Transverse colon (tissue), 4 donors: ENCODE measurements at regions not wholly inside any gene's neighbourhood (a gene's known extent, or its start where the extent isn't known, plus 50 kb on each side); places are given as distances from the start of the nearest gene placed in this dataset.

Experiments used
- DNase-seq: peaks from one replicate; pipeline ENCODE4 v3.0.0-alpha.2; 2019
- H3K27ac ChIP-seq, 4 donors: fragments of 200-600 bp; sonication (generic); 2 replicates each; pipeline ENCODE4 v1.5.1; 2016 to 2018; ENCODE audit warnings: inconsistent platforms in 4 of 4
- H3K27me3 ChIP-seq: fragments of 200-600 bp; sonication (generic); 2 replicates; pipeline ENCODE4 v1.5.1; 2017; ENCODE audit warnings: inconsistent platforms
- H3K36me3 ChIP-seq, 4 donors: fragments of 200-600 bp; sonication (generic); 2 replicates each; pipeline ENCODE4 v1.5.1; 2017 to 2019; ENCODE audit warnings: inconsistent platforms in 4 of 4
- H3K4me1 ChIP-seq, 4 donors: fragments of 200-600 bp; sonication (generic); 2 replicates each; pipeline ENCODE4 v1.5.1; 2017 to 2020; ENCODE audit warnings: inconsistent platforms in 4 of 4
- H3K4me3 ChIP-seq, 4 donors: fragments of 200-600 bp; sonication (generic); 1 replicate in 1 of 4; 2 replicates in 3 of 4; pipeline versions ENCODE4 v1.5.1 to v1.6.1; 2017 to 2019; ENCODE audit warnings: inconsistent platforms in 4 of 4
- H3K9me3 ChIP-seq, 2 donors: fragments of 200-600 bp; sonication (generic); 2 replicates each; pipeline ENCODE4 v1.5.1; 2017 to 2019; ENCODE audit warnings: inconsistent platforms in 2 of 2
- CTCF ChIP-seq, 5 experiments: fragments of 200-600 bp in 3 of 5; fragments of 450-650 bp in 2 of 5; sonication (generic) in 3 of 5; IDR thresholded peaks; 1 replicate in 2 of 5; 2 replicates in 3 of 5; pipeline ENCODE4 v1.5.1; 2016 to 2017; ENCODE audit warnings: antibody characterized with exemption in 5 of 5, inconsistent platforms in 3 of 5, mild to moderate bottlenecking in 2 of 5, moderate library complexity in 1 of 5
- EP300 ChIP-seq: sonication (generic); formaldehyde crosslinking; IDR thresholded peaks from one replicate; pipeline ENCODE4 v1.6.1; 2017; ENCODE audit warnings: antibody characterized with exemption, low read depth
- POLR2A ChIP-seq: fragments of 450-650 bp; IDR thresholded peaks from one replicate; pipeline ENCODE4 v1.6.1; 2016; ENCODE audit warnings: antibody characterized with exemption, mild to moderate bottlenecking, moderate library complexity
- POLR2AphosphoS5 ChIP-seq, 3 donors: sonication (generic); formaldehyde crosslinking; IDR thresholded peaks; one replicate each; pipeline ENCODE4 v1.6.1; 2016; ENCODE audit warnings: antibody characterized with exemption in 3 of 3
- WGBS, 2 donors: methylation state at CpG; one replicate each; pipeline ENCODE4 v1.1.5; 2018; ENCODE audit warnings: low coverage in 1 of 2; 5-methylcytosine and 5-hydroxymethylcytosine counted together
- in situ Hi-C, 4 donors: fragments of 200-750 bp; cut with MboI; loops; one replicate each; pipeline versions ENCODE4 v1.15.0 to v1.15.1; 2017; ENCODE audit warnings: low sequenced_read_pairs in 3 of 4, low pct_ligation_motif_present in 1 of 4, low pct_unique_long_range_greater_than_20kb in 1 of 4
- intact Hi-C: fragments of 100-400 bp; cut with DNase I; formaldehyde crosslinking; loops from one replicate; pipeline ENCODE4 v1.15.1; 2023; ENCODE audit warnings: low total_unique reads

- no peak overlapping the region for H3K4me3 ChIP-seq
- H3K27me3 ChIP-seq, result no peaks in the 10 kb centered on the region
- WGBS, 2 donors, result 88 to 91% methylated on average over 4 of the region's 4 CpGs
- in situ Hi-C loops, result no loop called here
- H3K27ac ChIP-seq, result no peak overlapping the region
- H3K36me3 ChIP-seq, result no peaks in the 10 kb centered on the region
- H3K4me1 ChIP-seq, result peaks cover 2 to 13% (median 4%) of the 10 kb centered on the region in 4 donors
- DNase-seq, result no peak
- intact Hi-C loops, result no loop called here
- no peaks in the 10 kb centered on the region for H3K9me3 ChIP-seq
- TF ChIP-seq CTCF (IDR thresholded peaks at IDR 0.05) (no peak), POLR2AphosphoS5 (IDR thresholded peaks at IDR 0.05) (no peak), POLR2A (no peak), EP300 (no peak)
Observed at GRCh38 chr10:78748235-78748533, 320.6 kb upstream of the ZMIZ1 start.

GRCh38 chr10:78749200-78749599 lies 319.6 kb upstream of the ZMIZ1 start:
- Histone ChIP-seq H3K27me3 (peaks cover 3% of the 10 kb centered on the region), H3K9me3 (no peaks in the 10 kb centered on the region), H3K36me3 (no peaks in the 10 kb centered on the region), H3K27ac (no peak overlapping the region), H3K4me1 (peaks cover 0 to 10% (median 2%) of the 10 kb centered on the region in 4 donors), H3K4me3 (no peak overlapping the region)
- in situ Hi-C loops, result no loop called here
- 89% methylated on average over 1 of the region's 1 CpG; no CpG with 5 or more reads in 1 of the 2 donors for WGBS, 2 donors
- TF ChIP-seq EP300 (no peak), CTCF (IDR thresholded peaks at IDR 0.05) (no peak), POLR2A (no peak), POLR2AphosphoS5 (IDR thresholded peaks at IDR 0.05) (no peak)
- DNase-seq, result no peak
- intact Hi-C loops, result no loop called here

GRCh38 chr10:78749898-78750297 lies 318.9 kb upstream of the ZMIZ1 start:
- no peaks in the 10 kb centered on the region for H3K36me3 ChIP-seq
- intact Hi-C loops (no loop called here), in situ Hi-C loops (no loop called here)
- H3K27me3 ChIP-seq, result peaks cover 3% of the 10 kb centered on the region
- peaks cover 0 to 3% (median under 1%) of the 10 kb centered on the region in 4 donors for H3K4me1 ChIP-seq
- H3K4me3 ChIP-seq, result no peak overlapping the region
- H3K27ac ChIP-seq, result no peak overlapping the region
- DNase-seq, result no peak
- no peaks in the 10 kb centered on the region for H3K9me3 ChIP-seq
- TF ChIP-seq CTCF (IDR thresholded peaks at IDR 0.05) (no peak), POLR2A (no peak), POLR2AphosphoS5 (IDR thresholded peaks at IDR 0.05) (no peak), EP300 (no peak)
- WGBS, 2 donors, result 60 to 81% methylated on average over 1 of the region's 1 CpG

- TF ChIP-seq CTCF (IDR thresholded peaks at IDR 0.05), result no peak
- no peak for TF ChIP-seq POLR2AphosphoS5 (IDR thresholded peaks at IDR 0.05)
- no peak for TF ChIP-seq EP300
- TF ChIP-seq POLR2A, result no peak
Observed at GRCh38 chr10:78750418-78750817, 318.3 kb upstream of the ZMIZ1 start.

More at GRCh38 chr10:78750418-78750817, 318.3 kb upstream of the ZMIZ1 start:
- no peak for DNase-seq
- Histone ChIP-seq H3K27me3 (peaks cover 3% of the 10 kb centered on the region), H3K4me1 (no peaks in the 10 kb centered on the region), H3K36me3 (no peaks in the 10 kb centered on the region), H3K4me3 (no peak overlapping the region), H3K27ac (no peak overlapping the region), H3K9me3 (no peaks in the 10 kb centered on the region)
- in situ Hi-C loops, result no loop called here
- intact Hi-C loops, result no loop called here
- WGBS, 2 donors, result 61 to 72% methylated on average over 5 of the region's 5 CpGs
